Ishikawa (cell line): ENCODE measurements at regions not wholly inside any gene's neighbourhood (a gene's known extent, or its start where the extent isn't known, plus 50 kb on each side); places are given as distances from the start of the nearest gene placed in this dataset.

Experiments used
- EP300 ChIP-seq: IDR thresholded peaks from 2 replicates; pipeline ENCODE4 v1.6.1; 2012; ENCODE audit warnings: borderline replicate concordance
- MAX ChIP-seq: IDR thresholded peaks from 2 replicates; pipeline ENCODE4 v1.6.1; 2012
- RAD21 ChIP-seq: IDR thresholded peaks from 2 replicates; pipeline ENCODE4 v1.6.1; 2012; ENCODE audit warnings: low read depth
- REST ChIP-seq: IDR thresholded peaks from 2 replicates; pipeline ENCODE4 v1.6.1; 2012; ENCODE audit warnings: low read depth, mild to moderate bottlenecking
- TAF1 ChIP-seq: IDR thresholded peaks from 2 replicates; pipeline ENCODE4 v1.6.1; 2012; ENCODE audit warnings: low read depth, mild to moderate bottlenecking
- TEAD4 ChIP-seq: IDR thresholded peaks from 2 replicates; pipeline ENCODE4 v1.6.1; 2012
- ZBTB7A ChIP-seq: IDR thresholded peaks from 2 replicates; pipeline ENCODE4 v1.6.1; 2012; ENCODE audit warnings: low read depth

GRCh38 chr9:117835798-117836197 is 131.6 kb downstream of the TLR4 start:
- TF ChIP-seq EP300 (no peak), TEAD4 (no peak), ZBTB7A (no peak), TAF1 (no peak), REST (no peak), RAD21 (no peak), MAX (no peak)
